OCI-LY3 (cell line): ENCODE measurements at regions not wholly inside any gene's neighbourhood (a gene's known extent, or its start where the extent isn't known, plus 50 kb on each side); places are given as distances from the start of the nearest gene placed in this dataset.

Experiments
- H2AFZ ChIP-seq: fragments of 200-600, 300-600 bp; shearing (Covaris generic); 2 replicates; pipeline ENCODE4 v1.6.0; 2014; ENCODE audit warnings: antibody characterized with exemption, low read depth, low read length
- H3K27ac ChIP-seq: fragments of 200-600, 300-600 bp; sonication (generic); 2 replicates; pipeline ENCODE4 v1.5.1; 2014; ENCODE audit warnings: mild to moderate bottlenecking, low read length, moderate library complexity, mixed read lengths
- H3K27me3 ChIP-seq: fragments of 200-600, 300-600 bp; sonication (generic); 2 replicates; pipeline ENCODE4 v1.6.1; 2014; ENCODE audit warnings: low read depth, low read length, mixed read lengths
- H3K36me3 ChIP-seq: fragments of 200-600, 300-600 bp; sonication (generic); replicated peaks from 2 replicates; pipeline ENCODE3; 2014; ENCODE audit warnings: low read depth, low read length, mixed read lengths
- H3K4me1 ChIP-seq: fragments of 300-600, 200-600 bp; sonication (generic); 2 replicates; pipeline ENCODE4 v1.6.1; 2014; ENCODE audit warnings: low read length, mixed read lengths
- H3K4me2 ChIP-seq: fragments of 200-600, 300-600 bp; sonication (generic); 2 replicates; pipeline ENCODE4 v1.6.1; 2014; ENCODE audit warnings: low read length, mixed read lengths
- H3K4me3 ChIP-seq: fragments of 300-600, 200-600 bp; sonication (generic); 2 replicates; pipeline ENCODE4 v1.5.1; 2014; ENCODE audit warnings: antibody characterized with exemption, mild to moderate bottlenecking, low read length, moderate library complexity
- H3K79me2 ChIP-seq: fragments of 300-600, 200-600 bp; shearing (Covaris generic); 2 replicates; pipeline ENCODE4 v1.6.1; 2014; ENCODE audit warnings: mild to moderate bottlenecking, low read length, mixed read lengths
- H3K9ac ChIP-seq: fragments of 300-600, 200-600 bp; shearing (Covaris generic); 2 replicates; pipeline ENCODE4 v1.6.0; 2014; ENCODE audit warnings: mild to moderate bottlenecking, low read length, moderate library complexity
- H3K9me3 ChIP-seq: fragments of 200-600, 300-600 bp; shearing (Covaris generic); 2 replicates; pipeline ENCODE4 v1.6.1; 2014; ENCODE audit warnings: low read length, mixed read lengths; ENCODE audit not compliant: insufficient read depth
- H4K20me1 ChIP-seq: fragments of 200-600, 300-600 bp; sonication (generic); 2 replicates; pipeline ENCODE4 v1.6.1; 2016; ENCODE audit warnings: low read length, mixed read lengths; ENCODE audit not compliant: insufficient read depth
- EZH2phosphoT487 ChIP-seq: fragments of 200-600 bp; shearing (Covaris generic); IDR thresholded peaks from 2 replicates; pipeline ENCODE4 v1.6.1; 2018; ENCODE audit warnings: antibody characterized with exemption, mixed run types, low read depth
- TF ChIP-seq, protein P1 (sequence below): fragments of 200-600, 300-600 bp; sonication (generic); IDR thresholded peaks from 2 replicates; pipeline ENCODE4 v1.5.1; 2014; ENCODE audit warnings: antibody characterized with exemption, low read length, low read depth

DNA sequence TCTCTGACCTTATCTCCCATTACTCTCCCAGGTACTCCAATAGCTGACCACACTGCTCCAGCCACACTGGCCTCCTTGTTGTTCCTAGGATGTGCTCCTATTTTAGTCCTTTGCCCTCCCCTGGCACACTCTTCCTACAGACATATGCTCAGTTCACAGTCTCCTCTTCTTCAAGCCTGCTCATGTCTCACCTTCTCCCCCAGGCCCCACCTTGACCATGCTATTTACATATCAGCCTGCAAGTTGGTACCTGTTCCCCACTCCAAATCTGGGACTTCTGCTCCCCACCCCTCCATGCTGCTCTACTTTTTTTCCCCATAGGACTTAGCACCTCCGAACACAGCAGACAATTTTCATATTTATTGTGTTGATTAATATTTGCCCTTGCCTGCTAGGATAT is 84.9 kb upstream of the BCL6 start:
- TF ChIP-seq EZH2phosphoT487, result no peak
- TF ChIP-seq, protein P1, sequence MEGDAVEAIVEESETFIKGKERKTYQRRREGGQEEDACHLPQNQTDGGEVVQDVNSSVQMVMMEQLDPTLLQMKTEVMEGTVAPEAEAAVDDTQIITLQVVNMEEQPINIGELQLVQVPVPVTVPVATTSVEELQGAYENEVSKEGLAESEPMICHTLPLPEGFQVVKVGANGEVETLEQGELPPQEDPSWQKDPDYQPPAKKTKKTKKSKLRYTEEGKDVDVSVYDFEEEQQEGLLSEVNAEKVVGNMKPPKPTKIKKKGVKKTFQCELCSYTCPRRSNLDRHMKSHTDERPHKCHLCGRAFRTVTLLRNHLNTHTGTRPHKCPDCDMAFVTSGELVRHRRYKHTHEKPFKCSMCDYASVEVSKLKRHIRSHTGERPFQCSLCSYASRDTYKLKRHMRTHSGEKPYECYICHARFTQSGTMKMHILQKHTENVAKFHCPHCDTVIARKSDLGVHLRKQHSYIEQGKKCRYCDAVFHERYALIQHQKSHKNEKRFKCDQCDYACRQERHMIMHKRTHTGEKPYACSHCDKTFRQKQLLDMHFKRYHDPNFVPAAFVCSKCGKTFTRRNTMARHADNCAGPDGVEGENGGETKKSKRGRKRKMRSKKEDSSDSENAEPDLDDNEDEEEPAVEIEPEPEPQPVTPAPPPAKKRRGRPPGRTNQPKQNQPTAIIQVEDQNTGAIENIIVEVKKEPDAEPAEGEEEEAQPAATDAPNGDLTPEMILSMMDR, result no peak
- H2AFZ ChIP-seq, result no peak overlapping the region
- H3K36me3 ChIP-seq, result no peaks in the 10 kb centered on the region
- H3K9me3 ChIP-seq, result no peaks in the 10 kb centered on the region
- no peak overlapping the region for H3K4me2 ChIP-seq
- H3K27ac ChIP-seq, result no peak overlapping the region
- H4K20me1 ChIP-seq, result no peaks in the 10 kb centered on the region
- no peaks in the 10 kb centered on the region for H3K79me2 ChIP-seq
- H3K4me1 ChIP-seq, result peaks cover 30% of the 10 kb centered on the region
- no peak overlapping the region for H3K4me3 ChIP-seq
- no peak overlapping the region for H3K9ac ChIP-seq
- no peaks in the 10 kb centered on the region for H3K27me3 ChIP-seq

- TF ChIP-seq, protein P1, result no peak
- TF ChIP-seq EZH2phosphoT487, result no peak
- Histone ChIP-seq H3K79me2 (no peaks in the 10 kb centered on the region), H2AFZ (no peak overlapping the region), H3K4me3 (no peak overlapping the region), H3K9me3 (no peaks in the 10 kb centered on the region), H3K9ac (no peak overlapping the region), H3K27ac (no peak overlapping the region), H3K36me3 (no peaks in the 10 kb centered on the region), H4K20me1 (no peaks in the 10 kb centered on the region), H3K27me3 (no peaks in the 10 kb centered on the region), H3K4me2 (no peak overlapping the region), H3K4me1 (peaks cover 30% of the 10 kb centered on the region)
Observed at GRCh38 chr3:187831125-187832051, 86.1 kb upstream of the BCL6 start.

GRCh38 chr3:187832202-187832601 is 86.9 kb upstream of the BCL6 start:
- Histone ChIP-seq H3K36me3 (no peaks in the 10 kb centered on the region), H3K4me1 (peaks cover 30% of the 10 kb centered on the region), H2AFZ (no peak overlapping the region), H3K27ac (no peak overlapping the region), H3K27me3 (no peaks in the 10 kb centered on the region), H3K9ac (no peak overlapping the region), H3K4me2 (no peak overlapping the region), H3K79me2 (no peaks in the 10 kb centered on the region), H3K9me3 (no peaks in the 10 kb centered on the region), H4K20me1 (no peaks in the 10 kb centered on the region), H3K4me3 (no peak overlapping the region)
- TF ChIP-seq, protein P1, result peak; percentile 38
- no peak for TF ChIP-seq EZH2phosphoT487

DNA sequence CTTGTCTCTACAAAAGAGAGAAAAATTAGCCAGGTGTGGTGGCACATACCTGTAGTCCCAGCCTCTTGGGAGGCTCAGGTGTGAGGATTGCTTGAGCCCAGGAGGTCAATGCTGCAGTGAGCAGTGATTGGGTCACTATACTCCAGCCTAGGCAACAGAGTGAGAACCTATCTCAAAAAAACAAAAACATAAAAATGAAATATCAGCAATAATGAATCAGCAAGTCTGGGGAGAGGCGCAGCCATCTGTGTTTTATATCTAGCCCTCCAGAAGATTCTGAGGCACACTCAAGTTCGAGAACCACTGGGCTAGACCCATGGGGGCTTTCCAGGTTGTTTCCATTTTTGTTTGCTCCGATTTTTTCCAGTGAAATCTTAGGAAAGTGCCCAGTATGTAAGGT is 88.1 kb upstream of the BCL6 start:
- TF ChIP-seq EZH2phosphoT487, result no peak
- TF ChIP-seq, protein P1, result no peak
- H3K9ac ChIP-seq, result no peak overlapping the region
- no peaks in the 10 kb centered on the region for H3K79me2 ChIP-seq
- H3K36me3 ChIP-seq, result no peaks in the 10 kb centered on the region
- peaks cover 36% of the 10 kb centered on the region for H3K4me1 ChIP-seq
- H3K4me2 ChIP-seq, result 0 out of 2 replicates have a peak overlapping the region, but pooled peaks have one; percentile 33
- H3K9me3 ChIP-seq, result no peaks in the 10 kb centered on the region
- no peak overlapping the region for H2AFZ ChIP-seq
- H3K27ac ChIP-seq, result peak overlapping the region; percentile 31; the same call in 1 of the 2 replicates
- no peak overlapping the region for H3K4me3 ChIP-seq
- no peaks in the 10 kb centered on the region for H3K27me3 ChIP-seq
- no peaks in the 10 kb centered on the region for H4K20me1 ChIP-seq
